ENCODE measurements at regions not wholly inside any gene's neighbourhood (a gene's known extent, or its start where the extent isn't known, plus 50 kb on each side); places are given as distances from the start of the nearest gene placed in this dataset.

DNA sequence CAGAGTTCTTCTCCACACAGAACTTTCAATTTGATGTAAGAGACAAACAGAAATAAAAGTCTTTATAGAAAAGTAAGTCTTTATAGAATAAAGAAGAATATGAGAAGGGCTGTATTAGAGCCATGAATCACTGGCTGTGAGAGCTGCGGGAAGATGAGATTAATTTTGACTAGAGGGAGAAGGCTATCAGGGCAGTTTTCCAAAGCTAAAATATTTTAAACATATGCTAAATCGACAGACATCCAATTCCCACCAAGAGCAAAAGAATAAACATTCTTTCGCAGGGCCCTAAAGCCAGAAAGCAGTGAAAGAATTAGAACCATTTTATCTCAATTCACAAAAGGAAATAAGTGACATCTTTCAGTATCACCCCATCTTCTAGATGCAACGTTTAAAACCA lies 208.3 kb upstream of the MAP3K1 start:
- TF ChIP-seq, protein P1, sequence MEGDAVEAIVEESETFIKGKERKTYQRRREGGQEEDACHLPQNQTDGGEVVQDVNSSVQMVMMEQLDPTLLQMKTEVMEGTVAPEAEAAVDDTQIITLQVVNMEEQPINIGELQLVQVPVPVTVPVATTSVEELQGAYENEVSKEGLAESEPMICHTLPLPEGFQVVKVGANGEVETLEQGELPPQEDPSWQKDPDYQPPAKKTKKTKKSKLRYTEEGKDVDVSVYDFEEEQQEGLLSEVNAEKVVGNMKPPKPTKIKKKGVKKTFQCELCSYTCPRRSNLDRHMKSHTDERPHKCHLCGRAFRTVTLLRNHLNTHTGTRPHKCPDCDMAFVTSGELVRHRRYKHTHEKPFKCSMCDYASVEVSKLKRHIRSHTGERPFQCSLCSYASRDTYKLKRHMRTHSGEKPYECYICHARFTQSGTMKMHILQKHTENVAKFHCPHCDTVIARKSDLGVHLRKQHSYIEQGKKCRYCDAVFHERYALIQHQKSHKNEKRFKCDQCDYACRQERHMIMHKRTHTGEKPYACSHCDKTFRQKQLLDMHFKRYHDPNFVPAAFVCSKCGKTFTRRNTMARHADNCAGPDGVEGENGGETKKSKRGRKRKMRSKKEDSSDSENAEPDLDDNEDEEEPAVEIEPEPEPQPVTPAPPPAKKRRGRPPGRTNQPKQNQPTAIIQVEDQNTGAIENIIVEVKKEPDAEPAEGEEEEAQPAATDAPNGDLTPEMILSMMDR (IDR thresholded peaks at IDR 0.05): no peak
- no peak for TF ChIP-seq POLR2A (IDR thresholded peaks at IDR 0.05)

Data from testis (tissue), 2 donors.